ENCODE measurements at regions not wholly inside any gene's neighbourhood (a gene's known extent, or its start where the extent isn't known, plus 50 kb on each side); places are given as distances from the start of the nearest gene placed in this dataset.
"Not testable (repeated sequence)": the region's sequence is repeated elsewhere in the genome, so short reads cannot be mapped to it uniquely, and the experiment has no call there.

DNA sequence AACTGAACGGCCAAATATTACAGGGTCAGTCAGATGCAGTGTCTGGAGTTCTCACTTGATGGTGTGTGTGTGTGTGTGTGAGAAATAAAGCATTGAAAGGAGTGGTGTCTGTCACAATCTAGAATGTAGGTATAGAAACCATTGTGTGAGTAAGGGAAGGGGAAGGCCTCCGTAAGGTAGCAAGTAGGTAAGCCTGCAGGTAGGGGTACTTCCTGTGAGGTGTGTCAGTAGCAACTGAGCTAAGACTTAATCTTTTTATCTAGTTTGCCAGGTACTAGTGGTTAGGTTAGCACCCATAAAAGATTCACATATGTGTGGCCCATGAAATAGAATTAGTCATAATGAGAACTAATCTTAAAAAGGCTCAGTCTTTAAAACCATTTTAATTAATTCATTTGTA, 1517.8 kb downstream of the SI start:
- CTCF ChIA-PET, result no interaction called here
- POLR2A ChIA-PET, result no interaction called here
- Histone ChIP-seq H3K27me3 (ENCODE audit: control insufficient read depth, insufficient read depth, low read length) (no peaks in the 10 kb centered on the region), H3K36me3 (ENCODE audit: control insufficient read depth, insufficient read depth, low read length) (no peaks in the 10 kb centered on the region), H3K4me3 (ENCODE audit: low read depth, low read length) (no peak overlapping the region)
- DNase-seq (ENCODE audit: low read depth), result no peak
- TF ChIP-seq CTCF (IDR thresholded peaks at IDR 0.05; ENCODE audit: insufficient read depth, low read depth, low read length), result no peak

DNA sequence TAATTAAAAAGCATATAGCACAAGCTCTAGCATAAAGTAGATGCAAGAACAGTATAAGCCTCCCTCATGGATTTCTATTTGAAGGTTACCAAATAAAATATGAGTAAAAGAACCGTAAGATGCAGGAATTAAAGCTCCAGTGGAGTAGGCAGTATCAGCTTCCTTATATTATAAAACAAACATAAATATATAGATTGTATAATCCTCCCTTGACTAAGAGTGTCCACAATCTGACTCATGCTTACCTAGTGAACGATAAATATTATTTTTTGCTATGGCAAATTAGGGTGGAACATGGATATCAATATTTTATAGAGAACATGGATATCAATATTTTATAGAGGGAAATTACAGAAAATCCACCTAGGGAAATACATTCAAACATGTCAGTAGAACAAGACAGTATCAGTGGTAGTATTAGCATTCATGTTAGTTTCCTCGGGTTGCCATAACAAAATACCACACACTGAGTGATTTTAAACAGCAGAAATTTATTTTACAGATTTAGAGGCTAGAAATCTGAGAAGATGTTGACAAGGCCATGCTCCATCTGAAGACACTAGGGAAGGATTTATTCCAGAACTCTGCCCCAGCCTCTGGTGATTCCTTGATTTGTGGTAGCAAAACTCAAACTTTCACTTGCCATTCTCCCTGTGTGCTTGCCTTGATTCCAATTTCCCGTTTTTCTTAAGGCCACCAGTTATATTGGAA, 1521.3 kb downstream of the SI start:
- no peak for DNase-seq (ENCODE audit: low read depth)
- H3K36me3 ChIP-seq (ENCODE audit: control insufficient read depth, insufficient read depth, low read length), result no peaks in the 10 kb centered on the region
- ChIA-PET CTCF (no interaction called here), POLR2A (no interaction called here)
- no peak overlapping the region for H3K4me3 ChIP-seq (ENCODE audit: low read depth, low read length)
- no peak for TF ChIP-seq CTCF (IDR thresholded peaks at IDR 0.05; ENCODE audit: insufficient read depth, low read depth, low read length)
- no peaks in the 10 kb centered on the region for H3K27me3 ChIP-seq (ENCODE audit: control insufficient read depth, insufficient read depth, low read length)

DNA sequence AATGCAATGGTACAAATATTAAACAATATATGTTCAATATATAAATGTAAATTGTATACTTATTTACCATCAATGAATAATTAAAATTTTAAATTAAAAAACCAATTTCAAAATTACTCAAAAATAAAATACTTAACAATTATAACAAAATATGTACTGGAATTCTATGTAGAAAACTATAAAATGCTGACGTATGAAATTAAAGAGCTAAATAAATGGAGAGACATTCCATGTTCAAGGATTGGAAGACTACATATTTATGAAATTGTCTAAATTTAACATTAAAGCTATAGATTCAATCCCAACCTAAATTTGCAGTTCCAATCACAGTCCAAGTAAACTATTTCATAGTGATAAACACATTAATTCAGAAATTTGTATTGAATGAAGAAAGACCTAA, 1522.4 kb downstream of the SI start:
- CTCF ChIA-PET, result no interaction called here
- no peaks in the 10 kb centered on the region for H3K27me3 ChIP-seq (ENCODE audit: control insufficient read depth, insufficient read depth, low read length)
- DNase-seq (ENCODE audit: low read depth), result no peak
- H3K4me3 ChIP-seq (ENCODE audit: low read depth, low read length), result no peak overlapping the region
- H3K36me3 ChIP-seq (ENCODE audit: control insufficient read depth, insufficient read depth, low read length), result no peaks in the 10 kb centered on the region
- POLR2A ChIA-PET, result no interaction called here
- no peak for TF ChIP-seq CTCF (IDR thresholded peaks at IDR 0.05; ENCODE audit: insufficient read depth, low read depth, low read length)

DNA sequence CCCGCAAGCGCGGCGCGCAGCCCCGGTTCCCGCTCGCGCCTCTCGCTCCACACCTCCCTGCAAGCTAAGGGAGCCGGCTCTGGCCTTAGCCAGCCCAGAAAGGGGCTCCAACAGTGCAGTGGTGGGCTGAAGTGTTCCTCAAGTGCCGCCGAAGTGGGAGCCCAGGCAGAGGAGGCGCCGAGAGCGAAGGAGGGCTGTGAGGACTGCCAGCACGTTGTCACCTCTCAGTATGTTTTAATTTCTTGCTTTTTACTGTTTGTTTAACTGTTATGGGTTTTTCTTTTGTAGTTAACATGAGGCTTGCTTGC, 1525.7 kb downstream of the SI start:
- no peak for TF ChIP-seq CTCF (IDR thresholded peaks at IDR 0.05; ENCODE audit: insufficient read depth, low read depth, low read length)
- no peaks in the 10 kb centered on the region for H3K27me3 ChIP-seq (ENCODE audit: control insufficient read depth, insufficient read depth, low read length)
- CTCF ChIA-PET, result no interaction called here
- no peak for DNase-seq (ENCODE audit: low read depth)
- no peak overlapping the region for H3K4me3 ChIP-seq (ENCODE audit: low read depth, low read length)
- POLR2A ChIA-PET, result no interaction called here
- H3K36me3 ChIP-seq (ENCODE audit: control insufficient read depth, insufficient read depth, low read length), result no peaks in the 10 kb centered on the region

GRCh38 chr3:163551915-163552658, 1526.2 kb downstream of the SI start:
- H3K27me3 ChIP-seq (ENCODE audit: control insufficient read depth, insufficient read depth, low read length); DNase-seq (ENCODE audit: low read depth); POLR2A ChIA-PET; H3K4me3 ChIP-seq (ENCODE audit: low read depth, low read length); CTCF ChIA-PET; H3K36me3 ChIP-seq (ENCODE audit: control insufficient read depth, insufficient read depth, low read length): not testable (repeated sequence)

GRCh38 chr3:163548015-163548414, 1530.3 kb downstream of the SI start:
- Histone ChIP-seq H3K36me3 (ENCODE audit: control insufficient read depth, insufficient read depth, low read length) (no peaks in the 10 kb centered on the region), H3K27me3 (ENCODE audit: control insufficient read depth, insufficient read depth, low read length) (no peaks in the 10 kb centered on the region), H3K4me3 (ENCODE audit: low read depth, low read length) (no peak overlapping the region)
- CTCF ChIA-PET, result no interaction called here
- TF ChIP-seq CTCF (IDR thresholded peaks at IDR 0.05; ENCODE audit: insufficient read depth, low read depth, low read length), result no peak
- POLR2A ChIA-PET, result no interaction called here
- DNase-seq (ENCODE audit: low read depth), result no peak
